NCI-H345 treated with DMSO at 0.1 percent for 48 hours (cell line): ENCODE measurements at regions not wholly inside any gene's neighbourhood (a gene's known extent, or its start where the extent isn't known, plus 50 kb on each side); places are given as distances from the start of the nearest gene placed in this dataset.
"Not testable (repeated sequence)": the region's sequence is repeated elsewhere in the genome, so short reads cannot be mapped to it uniquely, and the experiment has no call there.

Experiments
- DNase-seq: peaks from one replicate; lab custom pipeline; 2025; ENCODE audit not compliant: unreplicated experiment; lab: John Stamatoyannopoulos, UW

DNA sequence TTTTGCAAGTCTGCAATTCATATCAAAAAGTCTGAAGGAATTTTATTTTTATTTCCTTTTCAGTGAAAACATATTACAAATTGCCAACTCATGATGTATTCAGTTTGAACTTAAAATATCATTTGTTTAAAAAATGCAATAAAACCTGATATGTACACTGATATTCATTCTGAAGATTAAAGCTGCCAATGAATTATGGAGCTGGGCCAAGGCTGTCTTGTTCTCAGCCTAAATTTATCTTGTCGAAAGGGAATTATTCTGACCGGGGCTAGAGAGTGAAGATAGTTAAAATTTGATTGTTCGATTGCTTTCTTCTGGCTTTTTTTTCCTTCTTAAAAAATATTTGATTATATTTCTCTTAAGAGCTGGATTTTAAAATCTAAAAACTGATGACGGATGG lies 54.0 kb upstream of the RBFOX1 start:
- DNase-seq, result no peak

DNA sequence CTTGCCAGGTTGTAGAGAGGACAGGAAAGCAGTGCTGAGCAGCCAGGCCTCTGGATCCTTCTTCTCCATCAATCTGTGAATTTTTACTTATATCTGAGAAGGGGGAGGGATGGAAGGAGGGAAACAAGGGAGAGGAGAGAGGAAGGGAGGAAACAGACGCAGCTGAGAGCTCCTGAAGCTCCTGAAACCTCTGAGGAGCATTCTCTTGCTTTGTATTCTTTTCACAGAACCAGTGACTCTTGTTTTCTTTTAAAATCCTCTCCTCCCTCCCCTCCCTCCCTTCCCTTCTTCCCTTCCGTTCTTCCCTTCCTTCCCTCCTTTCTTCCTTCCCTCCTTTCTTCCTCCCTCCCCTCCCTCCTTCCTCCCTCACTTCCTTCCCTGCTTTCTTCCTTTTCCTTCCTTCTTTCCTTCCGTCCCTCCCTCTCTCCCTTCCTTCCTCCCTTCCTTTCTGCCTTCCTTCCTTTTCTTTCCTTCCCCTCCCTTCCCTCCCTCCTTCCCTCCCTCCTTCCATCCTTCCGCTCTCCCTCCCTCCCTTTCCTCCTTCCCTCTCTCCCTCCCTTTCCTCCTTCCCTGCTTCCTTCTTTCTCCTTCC lies 60.0 kb upstream of the RBFOX1 start:
- DNase-seq, result no peak

DNA sequence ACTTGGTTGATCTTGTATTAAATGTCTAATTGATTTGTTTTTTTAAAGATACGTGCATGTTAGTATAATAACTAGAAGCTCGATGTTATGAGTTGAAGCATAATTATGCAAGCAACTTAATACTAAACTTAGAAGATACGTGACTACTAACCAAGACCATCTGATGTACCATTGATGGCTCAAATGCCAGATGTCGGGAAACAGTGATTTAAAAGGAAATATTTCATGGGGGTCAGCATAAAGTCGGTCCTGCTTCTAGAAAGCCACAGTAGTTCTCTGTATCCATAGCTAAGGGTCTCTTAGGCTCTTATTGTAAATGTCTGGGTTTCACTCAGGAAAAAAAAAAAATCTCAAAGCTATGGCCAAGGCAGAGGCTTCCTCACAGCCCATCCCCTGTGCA lies 61.2 kb upstream of the RBFOX1 start:
- no peak for DNase-seq

DNA sequence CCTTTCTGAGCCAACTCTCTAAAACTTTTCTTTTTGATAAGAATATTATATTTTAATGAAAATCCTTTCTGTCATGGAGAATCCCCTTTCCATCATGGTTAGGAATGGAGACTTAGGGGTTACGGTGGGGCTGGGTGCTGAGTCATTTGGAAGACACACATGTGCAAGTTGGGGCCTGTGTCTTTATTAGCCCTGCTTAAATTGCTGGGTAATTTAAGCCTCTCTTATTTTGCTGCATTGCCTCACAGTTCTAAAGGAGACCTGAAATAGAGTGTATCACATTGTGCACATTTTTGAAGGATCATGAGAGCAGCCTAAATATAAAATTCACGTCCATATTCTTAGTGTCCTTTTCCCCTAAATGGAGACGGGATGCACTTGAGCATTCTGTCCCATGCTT lies 61.8 kb upstream of the RBFOX1 start:
- DNase-seq, result no peak

DNA sequence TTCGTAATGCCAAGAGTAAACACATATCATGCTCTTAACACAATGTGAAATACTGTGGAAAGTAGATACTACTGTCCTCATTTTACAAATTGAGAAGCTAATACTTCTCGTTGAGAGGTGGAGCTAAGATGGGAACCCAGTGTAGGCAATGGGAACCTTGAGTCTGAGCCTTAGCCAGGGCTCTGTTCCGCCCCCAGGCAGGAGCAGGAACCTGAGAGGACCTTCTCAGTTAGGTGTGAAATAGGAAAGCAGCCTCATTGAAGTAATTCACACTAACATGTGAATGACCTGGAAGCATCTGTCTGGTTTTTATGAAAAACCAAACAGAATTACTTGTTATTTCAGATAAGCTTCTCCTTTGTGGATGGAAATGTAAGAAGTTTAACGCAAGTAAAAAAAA lies 62.6 kb upstream of the RBFOX1 start:
- no peak for DNase-seq

DNA sequence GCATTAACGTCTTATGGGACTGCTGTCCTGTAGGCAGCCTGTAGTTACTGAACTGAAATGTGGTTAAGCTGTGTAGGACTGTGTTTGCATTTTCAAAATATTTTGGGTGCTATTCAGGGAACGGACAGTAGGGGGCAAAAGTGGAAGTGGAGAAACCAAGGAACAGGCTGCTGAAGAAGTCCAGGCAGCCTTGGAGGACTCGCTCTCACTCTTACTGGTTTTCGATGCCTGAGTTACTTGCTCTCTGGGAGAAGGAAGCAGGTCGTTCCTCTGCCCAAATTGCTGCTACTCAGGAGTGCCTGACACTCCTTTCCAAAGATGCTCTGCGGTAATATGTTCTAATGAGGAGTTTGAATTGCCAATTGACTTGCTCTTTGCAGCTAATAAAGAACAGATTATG lies 64.5 kb upstream of the RBFOX1 start:
- no peak for DNase-seq

DNA sequence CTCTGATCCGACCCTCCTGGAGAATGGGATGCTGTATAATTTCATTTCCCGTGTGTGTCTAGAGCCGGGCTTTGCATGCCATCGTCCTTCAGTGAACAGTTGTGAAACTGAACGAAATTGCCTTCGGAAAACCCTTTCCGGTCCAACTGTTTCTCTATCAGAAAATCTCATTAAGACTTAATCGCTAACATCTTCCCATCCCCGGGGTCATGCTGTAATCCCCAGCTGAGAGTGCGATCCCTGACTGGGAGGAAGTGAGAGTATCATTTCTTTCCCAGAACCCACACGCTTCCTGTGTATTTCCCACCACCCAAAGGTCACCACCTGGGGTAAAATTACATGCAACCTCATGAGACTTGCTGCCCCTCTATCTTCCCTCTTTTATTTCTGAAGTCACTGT lies 75.6 kb upstream of the RBFOX1 start:
- no peak for DNase-seq

DNA sequence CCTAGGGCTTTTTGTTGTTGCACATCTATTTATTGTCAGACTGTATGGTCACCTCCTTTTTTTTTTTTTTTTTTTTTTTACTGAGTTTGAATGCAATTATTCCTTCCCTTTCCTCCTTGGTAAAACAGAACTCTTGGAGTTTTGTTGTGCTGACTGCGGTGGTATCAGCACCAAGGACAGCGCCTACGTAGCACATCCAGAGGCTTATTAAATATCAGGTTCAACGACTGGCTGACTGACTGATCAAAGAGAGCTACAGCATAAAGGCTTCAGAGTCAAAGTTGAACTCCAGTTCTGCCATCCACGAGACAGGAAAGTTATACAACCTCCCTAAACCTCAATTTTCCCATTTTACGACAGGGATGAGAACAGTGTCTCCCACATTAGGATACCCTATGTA lies 86.1 kb upstream of the RBFOX1 start:
- no peak for DNase-seq

DNA sequence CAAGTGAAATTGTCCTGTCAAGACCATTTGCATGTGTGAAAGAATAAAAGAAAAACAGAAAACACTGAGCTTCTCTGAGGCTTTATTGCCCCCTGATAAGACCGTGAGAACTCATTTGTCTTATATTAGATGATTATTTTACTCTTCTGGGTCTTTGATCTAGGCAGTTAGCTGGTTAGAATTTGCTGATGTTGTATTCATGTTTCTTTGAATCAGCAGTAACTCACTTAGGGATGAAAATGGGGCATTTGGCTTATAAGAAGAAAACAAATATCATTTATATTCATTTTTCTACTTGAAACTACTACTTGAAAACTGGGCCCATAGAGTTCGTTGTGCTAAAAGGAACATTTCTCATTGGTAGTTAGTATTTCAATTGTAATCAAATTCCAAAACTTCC lies 93.1 kb upstream of the RBFOX1 start:
- no peak for DNase-seq

DNA sequence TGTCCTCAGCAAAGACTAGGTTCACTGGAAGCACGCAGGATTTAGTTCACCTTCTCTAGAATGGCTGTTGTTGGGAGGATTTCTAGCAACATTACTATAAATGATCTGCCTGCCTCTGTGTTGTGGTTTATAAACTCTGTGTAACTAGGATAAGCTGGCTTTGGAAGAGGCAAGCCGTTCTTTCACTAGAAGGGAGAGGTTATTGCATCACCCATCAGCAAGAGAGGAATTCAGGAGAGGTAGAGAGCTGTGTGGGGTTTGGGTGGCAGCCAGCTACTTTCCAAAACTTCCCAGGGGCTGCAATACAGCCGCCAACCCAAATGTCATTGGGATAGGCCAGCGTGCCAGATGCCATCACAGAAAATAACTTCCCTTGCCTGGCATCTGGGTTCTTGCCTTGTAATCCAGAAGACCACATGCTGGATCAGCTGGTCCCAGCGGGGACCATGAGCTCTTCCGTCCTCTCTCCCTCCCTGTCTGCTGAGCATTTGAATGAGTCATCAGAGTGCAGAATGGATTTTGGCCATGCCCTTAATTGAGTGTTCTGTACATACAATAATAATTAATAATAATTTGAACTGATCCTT lies 95.7 kb upstream of the RBFOX1 start:
- DNase-seq, result no peak

DNA sequence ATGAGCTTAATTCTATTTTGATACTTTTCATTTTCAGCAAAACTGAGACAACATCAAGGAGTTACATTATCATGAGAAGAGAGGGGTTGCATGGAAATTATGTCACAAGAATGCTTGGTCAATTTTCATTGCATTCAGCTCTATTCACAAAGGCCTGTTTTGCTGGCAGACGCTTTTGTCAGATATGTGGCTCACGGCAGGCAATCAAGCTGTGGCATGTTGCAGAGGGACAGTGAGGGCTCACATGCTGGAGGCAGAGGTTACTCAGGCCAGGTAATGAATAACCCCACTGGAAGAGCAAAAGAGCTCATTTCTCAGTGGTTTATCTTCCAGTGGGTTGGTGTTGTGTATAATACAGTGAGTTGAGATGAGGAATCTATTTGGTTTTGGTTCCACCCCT lies 98.7 kb upstream of the RBFOX1 start:
- no peak for DNase-seq

DNA sequence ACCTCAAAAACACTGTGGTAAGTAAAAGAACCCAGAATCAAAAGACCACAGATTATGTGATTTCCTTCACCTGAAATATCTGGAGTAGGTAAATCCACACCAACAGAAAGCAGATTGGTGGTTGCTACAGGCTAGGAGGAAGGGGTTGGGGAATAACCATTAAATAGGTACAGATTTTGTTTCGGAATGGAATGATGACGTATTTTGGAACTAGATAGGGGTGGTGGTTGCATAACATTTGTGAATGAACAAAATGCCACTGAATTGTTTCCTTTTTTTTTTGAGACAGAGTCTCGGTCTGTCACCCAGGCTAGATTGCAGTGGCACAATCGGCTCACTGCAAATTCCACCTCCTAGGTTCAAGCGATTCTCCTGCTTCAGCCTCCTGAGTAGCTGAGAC lies 100.9 kb upstream of the RBFOX1 start:
- DNase-seq, result no peak

DNA sequence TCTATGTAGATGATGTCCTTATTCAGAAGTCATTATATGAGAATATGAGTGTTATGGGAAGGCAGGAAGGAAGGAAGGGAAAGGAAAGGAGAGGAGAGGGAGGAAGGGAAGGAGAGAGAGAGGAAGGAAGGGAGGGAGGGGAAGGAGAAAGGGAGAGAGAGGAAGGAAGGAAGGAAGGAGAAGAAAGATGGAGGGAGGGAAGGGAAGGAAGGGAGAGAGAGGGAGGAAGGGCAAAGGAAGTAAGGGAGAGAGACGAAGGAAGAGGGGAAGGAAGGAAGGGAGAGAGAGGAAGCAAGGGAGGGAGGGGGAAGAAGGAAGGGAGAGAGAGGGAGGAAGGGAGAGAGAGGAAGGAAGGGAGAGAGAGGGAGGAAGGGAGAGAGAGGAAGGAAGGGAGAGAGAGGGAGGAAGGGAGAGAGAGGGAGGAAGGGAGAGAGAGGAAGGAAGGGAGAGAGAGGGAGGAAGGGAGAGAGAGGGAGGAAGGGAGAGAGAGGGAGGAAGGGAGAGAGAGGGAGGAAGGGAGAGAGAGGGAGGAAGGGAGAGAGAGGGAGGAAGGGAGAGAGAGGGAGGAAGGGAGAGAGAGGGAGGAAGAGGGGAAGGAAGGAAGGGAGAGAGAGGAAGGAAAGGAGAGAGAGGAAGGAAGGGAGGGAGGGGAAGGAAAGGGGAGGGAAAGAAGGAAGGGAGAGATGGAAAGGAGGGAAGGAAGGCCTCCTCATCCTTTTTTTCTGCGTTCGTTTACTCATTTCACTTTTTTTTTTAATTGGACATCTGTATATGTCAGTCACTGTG lies 103.0 kb upstream of the RBFOX1 start:
- not testable (repeated sequence) for DNase-seq

DNA sequence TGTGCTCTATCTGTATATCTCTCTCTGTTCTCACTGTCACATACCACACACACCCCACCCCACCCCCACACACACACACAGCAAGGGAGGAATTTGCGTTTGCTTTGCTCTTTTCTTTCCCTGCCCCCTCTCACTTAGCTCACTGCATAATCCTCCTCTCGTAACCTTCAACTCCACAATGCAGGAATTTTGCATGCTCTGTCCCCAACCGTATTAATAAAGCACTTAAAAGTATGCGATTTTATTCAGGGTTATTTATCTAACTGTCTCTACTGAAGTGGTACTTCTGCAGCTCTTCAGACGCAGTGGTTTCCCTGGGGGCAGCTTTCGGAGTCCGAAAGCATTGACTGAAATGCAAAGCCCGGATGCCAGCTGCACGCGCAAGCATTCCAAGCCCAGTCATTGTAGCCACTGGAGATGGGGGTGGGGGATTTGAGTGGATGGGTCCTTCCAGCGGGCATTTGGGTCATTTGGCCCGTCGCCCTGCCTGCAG lies 105.4 kb upstream of the RBFOX1 start:
- no peak for DNase-seq

DNA sequence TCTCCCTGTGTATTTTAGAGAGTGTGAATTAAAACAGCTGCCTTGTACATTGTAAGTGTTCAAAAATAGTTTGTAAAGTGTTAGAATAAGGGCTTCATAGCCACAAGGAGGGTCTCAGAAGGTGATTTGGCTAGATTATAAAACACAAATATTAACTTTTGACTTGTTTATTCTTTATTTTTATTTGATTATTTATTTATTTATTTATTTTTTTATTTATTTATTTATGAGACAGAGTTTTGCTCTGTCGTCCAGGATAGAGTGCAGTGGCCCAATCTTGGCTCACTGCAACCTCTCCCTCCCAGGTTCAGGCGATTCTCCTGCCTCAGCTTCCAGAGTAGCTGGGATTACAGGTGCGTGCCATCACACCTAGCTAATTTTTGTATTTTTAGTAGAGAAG lies 111.5 kb upstream of the RBFOX1 start:
- no peak for DNase-seq

DNA sequence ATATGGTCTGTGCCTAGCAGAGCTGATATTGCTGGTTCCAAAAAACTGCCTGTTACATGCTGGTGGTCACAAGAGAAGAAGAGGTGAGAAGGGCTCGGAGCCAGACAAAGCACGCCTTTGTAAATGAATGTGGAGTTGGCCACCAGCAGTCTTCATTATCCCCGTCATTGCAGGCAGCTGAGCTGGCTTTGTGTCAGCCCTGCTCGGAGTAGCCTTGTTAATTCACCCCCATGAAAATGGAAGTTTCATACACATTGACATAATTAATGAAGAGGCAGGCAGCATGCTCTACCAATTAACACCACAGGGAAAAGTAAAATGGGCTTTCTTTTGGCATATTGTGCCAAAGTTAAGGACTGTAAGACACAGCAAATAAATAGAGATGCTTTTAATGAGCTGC lies 113.7 kb upstream of the RBFOX1 start:
- DNase-seq, result no peak

DNA sequence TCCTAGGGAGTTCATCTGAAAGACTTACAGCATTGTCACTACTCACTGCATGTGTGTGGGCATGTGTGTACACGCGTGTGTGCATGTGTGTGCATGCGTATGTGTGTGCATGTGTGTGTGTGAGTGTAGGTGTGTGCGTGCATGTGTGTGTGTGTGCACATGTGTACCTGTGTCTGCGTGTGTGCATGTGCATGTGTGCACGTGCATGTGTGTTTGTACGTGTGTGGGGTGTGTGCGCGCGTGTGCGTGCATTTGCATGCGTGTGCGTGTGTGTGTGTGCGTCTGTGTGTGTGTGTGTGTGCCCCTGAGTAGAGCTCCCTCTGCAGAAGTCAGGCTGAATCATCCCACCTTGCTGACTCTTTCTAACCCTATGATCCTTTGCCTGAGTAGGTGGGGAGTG lies 114.8 kb upstream of the RBFOX1 start:
- DNase-seq, result no peak

DNA sequence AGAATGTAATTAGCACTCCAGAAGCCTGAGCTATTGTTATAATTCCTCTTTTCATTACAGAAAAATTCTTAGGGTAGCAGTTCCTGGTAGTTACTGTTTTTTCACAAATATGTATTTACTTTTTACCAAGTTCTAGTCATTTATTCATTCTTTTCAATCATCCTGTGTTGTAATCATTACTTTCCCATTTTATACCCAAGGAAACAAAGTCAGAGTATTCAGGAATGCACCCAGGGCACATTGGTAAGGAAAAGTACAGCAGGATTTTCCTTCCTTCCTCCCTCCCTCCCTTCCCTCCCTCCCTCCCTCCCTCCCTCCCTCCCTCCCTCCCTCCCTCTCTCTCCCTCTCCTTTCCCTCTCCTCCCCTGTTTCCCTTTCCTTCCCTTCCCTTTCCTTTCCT lies 115.9 kb upstream of the RBFOX1 start:
- no peak for DNase-seq

DNA sequence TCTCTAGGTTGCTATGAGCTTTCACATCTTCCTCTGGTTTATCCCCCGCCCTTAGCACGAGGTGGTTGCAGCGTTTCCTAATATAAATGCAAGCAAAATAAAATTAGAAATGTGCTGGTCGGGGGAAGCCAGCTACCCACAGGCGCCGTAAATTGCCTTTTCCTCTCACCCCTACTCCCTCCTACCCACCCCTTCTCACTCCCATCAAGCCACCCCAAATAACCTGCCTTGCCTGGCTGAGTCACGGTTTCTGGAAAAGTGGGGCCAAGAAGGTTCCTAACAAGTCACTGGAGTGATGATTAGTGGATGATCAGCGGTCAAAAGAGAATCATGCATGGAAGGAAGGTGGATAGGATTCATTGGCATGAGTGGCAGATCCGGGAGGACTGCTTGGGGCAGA lies 120.9 kb upstream of the RBFOX1 start:
- no peak for DNase-seq

DNA sequence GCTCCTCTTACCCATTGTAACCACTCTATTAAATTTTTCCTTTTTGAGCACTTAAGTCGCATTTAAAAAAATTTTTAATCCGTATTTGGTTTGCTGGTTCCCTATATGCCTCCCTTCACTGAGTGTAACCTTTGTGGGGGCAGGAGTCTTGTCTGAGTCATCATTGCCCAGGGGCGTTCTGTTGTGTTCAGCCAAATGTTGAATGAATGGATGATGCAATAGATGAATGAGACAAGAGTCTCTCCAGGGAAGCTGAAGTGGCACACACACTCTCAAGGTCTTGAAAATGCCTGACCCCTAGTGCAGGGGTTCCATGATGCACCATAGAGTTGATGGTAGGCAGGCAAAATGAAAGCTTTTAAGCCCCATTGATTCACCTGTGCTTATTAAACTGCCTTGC lies 123.0 kb upstream of the RBFOX1 start:
- DNase-seq, result no peak

DNA sequence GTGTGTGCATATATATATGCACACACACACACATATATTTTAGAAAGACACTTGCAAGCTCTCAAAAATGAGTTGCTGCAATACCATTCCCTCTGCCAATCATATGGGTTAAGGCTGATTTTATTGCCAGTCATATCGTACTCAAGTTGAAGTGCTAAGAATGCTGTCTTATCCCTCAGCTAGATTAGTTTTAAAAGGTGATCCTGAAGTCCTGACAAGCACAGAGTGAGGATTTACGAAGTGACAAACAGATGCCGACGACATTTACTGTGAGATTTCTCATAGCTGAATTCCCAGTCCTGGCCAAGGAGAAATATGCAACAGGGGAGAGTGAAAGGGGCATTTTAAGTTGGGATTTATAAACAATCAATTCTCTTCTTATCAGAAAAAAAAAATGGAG lies 126.2 kb upstream of the RBFOX1 start:
- no peak for DNase-seq

DNA sequence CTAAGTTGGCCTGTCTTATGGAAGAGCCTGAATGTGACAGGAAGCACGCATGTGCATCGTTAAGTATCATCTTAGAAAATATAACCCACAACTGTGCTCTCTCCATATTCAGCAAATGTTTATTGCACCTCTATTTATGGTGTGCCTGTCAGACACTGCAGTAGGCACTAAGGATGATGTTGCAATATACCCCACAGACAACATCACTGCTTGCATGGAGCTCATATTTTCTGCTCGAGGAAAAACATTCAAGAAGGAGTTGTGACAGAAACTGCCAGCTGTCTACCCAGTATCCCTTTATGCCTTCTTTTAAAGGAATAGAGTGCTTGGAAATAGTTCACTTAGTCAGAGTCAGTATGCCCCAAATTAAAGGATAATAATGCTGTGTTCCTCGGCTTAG lies 132.3 kb upstream of the RBFOX1 start:
- no peak for DNase-seq

DNA sequence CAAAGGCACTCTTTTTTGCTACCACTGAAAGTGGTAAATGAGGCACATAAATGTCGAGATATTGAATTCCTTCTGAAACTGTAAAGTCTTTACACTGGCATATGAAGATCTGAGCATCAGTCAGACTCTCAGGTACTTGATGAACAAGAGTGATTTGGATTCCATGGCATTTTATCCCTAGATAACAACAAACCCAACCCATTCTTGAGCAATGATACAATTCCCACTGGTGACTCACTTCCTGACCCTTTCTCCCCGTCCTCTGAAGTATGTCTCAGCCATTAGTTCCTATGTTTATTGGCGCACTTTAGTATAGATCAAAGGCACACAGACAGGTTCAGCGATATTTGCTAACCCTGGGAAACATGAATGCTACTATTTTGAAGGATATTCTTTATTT lies 147.0 kb upstream of the RBFOX1 start:
- DNase-seq, result no peak
